ENCODE measurements at regions not wholly inside any gene's neighbourhood (a gene's known extent, or its start where the extent isn't known, plus 50 kb on each side); places are given as distances from the start of the nearest gene placed in this dataset.

DNA sequence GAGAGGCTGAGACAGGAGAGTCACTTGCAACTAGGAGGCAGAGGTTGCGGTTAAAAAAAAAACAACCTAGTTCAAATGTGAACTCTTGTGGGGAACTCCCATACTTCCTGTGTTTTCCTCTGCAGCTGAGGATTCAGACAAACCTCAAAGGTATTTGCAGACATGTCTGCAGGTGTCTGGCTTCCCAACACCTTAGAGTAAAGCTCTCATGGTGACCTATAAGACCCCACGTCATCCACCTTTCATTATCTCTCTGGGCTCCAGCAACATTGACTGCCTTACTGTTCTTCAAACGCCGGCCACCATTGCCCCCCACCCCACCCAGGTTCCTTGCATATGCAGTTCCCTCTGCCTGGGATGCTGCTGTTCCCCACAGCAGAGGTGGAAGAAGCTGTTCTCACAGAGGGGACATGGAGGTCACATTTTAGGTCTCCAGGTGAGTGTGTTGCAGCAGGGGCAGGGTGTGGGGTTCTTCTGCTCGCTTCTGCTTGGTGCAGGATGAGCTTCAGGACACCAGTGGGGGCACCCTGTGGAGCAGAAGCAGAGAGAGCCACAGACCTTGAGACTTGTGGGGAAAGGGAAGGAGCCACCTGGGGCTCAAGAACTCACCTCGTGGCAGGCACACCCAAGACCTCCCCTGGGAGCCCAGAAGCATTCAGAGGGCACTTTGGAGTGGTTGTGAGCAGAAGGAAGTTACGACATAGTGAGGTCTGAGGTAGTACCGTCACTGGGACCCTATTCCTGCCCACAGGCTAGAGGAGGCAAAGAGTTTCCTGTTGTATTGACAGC, 203.2 kb downstream of the CSNK2A3 start:
- no peak for FAIRE-seq
- H3K27me3 ChIP-seq: no peaks in the 10 kb centered on the region

DNA sequence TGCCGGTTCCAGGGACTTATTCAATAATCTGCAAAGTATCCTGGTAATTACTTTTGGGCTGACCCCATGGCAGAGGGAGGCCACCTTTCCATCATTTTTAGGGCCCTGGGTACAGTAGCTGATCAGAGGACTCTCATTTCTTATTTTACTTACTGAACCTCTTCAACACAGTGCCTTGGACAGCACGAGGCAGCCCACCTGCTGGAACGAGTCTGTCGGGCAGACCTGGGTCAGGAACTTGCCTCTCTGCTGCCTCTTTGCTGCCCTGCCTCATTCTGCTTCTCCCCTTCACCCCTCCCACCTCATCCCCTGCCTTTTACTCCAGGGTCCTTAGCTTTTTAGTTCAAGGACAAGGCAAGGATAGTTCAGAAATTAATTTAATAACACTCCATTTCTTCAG, 204.5 kb downstream of the CSNK2A3 start:
- DNase-seq (no peak), FAIRE-seq (no peak), ATAC-seq (no peak)
- TF ChIP-seq, protein P1, sequence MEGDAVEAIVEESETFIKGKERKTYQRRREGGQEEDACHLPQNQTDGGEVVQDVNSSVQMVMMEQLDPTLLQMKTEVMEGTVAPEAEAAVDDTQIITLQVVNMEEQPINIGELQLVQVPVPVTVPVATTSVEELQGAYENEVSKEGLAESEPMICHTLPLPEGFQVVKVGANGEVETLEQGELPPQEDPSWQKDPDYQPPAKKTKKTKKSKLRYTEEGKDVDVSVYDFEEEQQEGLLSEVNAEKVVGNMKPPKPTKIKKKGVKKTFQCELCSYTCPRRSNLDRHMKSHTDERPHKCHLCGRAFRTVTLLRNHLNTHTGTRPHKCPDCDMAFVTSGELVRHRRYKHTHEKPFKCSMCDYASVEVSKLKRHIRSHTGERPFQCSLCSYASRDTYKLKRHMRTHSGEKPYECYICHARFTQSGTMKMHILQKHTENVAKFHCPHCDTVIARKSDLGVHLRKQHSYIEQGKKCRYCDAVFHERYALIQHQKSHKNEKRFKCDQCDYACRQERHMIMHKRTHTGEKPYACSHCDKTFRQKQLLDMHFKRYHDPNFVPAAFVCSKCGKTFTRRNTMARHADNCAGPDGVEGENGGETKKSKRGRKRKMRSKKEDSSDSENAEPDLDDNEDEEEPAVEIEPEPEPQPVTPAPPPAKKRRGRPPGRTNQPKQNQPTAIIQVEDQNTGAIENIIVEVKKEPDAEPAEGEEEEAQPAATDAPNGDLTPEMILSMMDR (IDR thresholded peaks at IDR 0.05): no peak
- no peaks in the 10 kb centered on the region for H3K9me3 ChIP-seq
- 71 to 73% methylated on average over 4 of the region's 4 CpGs for WGBS, 2 donors
- H3K4me1 ChIP-seq: no peaks in the 10 kb centered on the region
- H3K4me3 ChIP-seq: no peak overlapping the region
- no peak overlapping the region for H3K27ac ChIP-seq
- intact Hi-C loops (cut with DNase I): no loop called here
- no peaks in the 10 kb centered on the region for H3K36me3 ChIP-seq
- H3K27me3 ChIP-seq: no peaks in the 10 kb centered on the region

More for the DNA sequence above, 203.2 kb downstream of the CSNK2A3 start:
- TF ChIP-seq, protein P1 (IDR thresholded peaks at IDR 0.05): no peak
- no peak for ATAC-seq
- Histone ChIP-seq H3K9me3 (no peaks in the 10 kb centered on the region), H3K4me1 (no peaks in the 10 kb centered on the region), H3K36me3 (no peaks in the 10 kb centered on the region), H3K27ac (no peak overlapping the region), H3K4me3 (no peak overlapping the region)
- DNase-seq: no peak
- intact Hi-C loops (cut with DNase I): no loop called here
- 69 to 74% methylated on average over 8 of the region's 8 CpGs for WGBS, 2 donors

DNA sequence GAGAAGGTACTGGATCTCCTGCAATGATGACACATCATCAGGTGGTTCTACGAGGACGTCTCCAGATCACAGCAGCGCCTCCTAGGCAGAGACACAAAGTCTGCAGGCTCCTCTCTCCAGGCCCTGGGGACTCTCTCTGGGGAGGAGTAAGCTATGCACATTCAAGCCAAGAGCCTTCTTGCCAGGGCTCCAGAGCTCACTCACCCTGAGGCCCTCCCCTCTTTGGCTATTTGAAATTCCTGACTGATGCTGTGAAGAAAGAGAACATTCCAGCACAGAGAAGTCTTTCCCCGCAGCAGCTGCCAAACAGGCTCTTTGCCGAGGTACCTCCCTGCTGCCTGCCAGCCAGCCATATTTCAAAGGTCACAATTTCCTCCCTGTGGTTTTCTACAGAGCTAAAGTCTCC, 204.9 kb downstream of the CSNK2A3 start:
- intact Hi-C loops (cut with DNase I): no loop called here
- WGBS, 2 donors: 33 to 42% methylated on average over 5 of the region's 5 CpGs
- H3K4me3 ChIP-seq: no peak overlapping the region
- DNase-seq: peak in 4 of 6 donors; percentile 23 to 64 (median 50)
- H3K4me1 ChIP-seq: no peaks in the 10 kb centered on the region
- no peaks in the 10 kb centered on the region for H3K9me3 ChIP-seq
- TF ChIP-seq, protein P1 (IDR thresholded peaks at IDR 0.05): no peak
- H3K36me3 ChIP-seq: no peaks in the 10 kb centered on the region
- FAIRE-seq: no peak
- ATAC-seq: peak; percentile 84 to 95 (median 89)
- H3K27ac ChIP-seq: peak overlapping the region in 1 of 4 donors; percentile 38
- H3K27me3 ChIP-seq: no peaks in the 10 kb centered on the region

DNA sequence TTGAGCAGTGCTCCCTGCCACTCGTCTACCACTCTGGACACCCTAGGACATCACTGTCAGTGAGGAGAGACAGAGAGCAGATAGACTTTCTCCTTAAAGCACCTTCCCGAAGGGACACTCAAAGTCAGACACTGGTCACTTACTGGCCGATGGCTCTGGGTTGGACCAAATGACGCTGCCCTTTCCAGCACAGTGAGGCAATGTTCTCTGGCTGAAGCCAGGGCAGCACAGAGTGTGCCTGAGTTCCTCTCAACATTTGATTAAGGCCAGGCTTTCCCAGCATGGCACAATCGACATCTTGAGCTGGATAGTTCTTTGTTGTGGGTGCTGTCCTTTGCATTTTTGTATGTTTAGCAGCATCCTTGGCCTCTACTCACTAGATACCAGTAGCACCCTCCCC, 206.2 kb downstream of the CSNK2A3 start:
- H3K27ac ChIP-seq: no peak overlapping the region
- WGBS, 2 donors: 78 to 89% methylated on average over 5 of the region's 5 CpGs
- ATAC-seq: no peak

More for the DNA sequence above, 206.2 kb downstream of the CSNK2A3 start:
- Histone ChIP-seq H3K36me3 (no peaks in the 10 kb centered on the region), H3K4me1 (no peaks in the 10 kb centered on the region), H3K27me3 (no peaks in the 10 kb centered on the region), H3K9me3 (no peaks in the 10 kb centered on the region), H3K4me3 (no peak overlapping the region)
- intact Hi-C loops (cut with DNase I): no loop called here
- FAIRE-seq (no peak), DNase-seq (no peak)
- TF ChIP-seq, protein P1 (IDR thresholded peaks at IDR 0.05): no peak
